ENCODE measurements at regions not wholly inside any gene's neighbourhood (a gene's known extent, or its start where the extent isn't known, plus 50 kb on each side); places are given as distances from the start of the nearest gene placed in this dataset.

GRCh38 chr4:92184566-92184965, 119.2 kb upstream of the GRID2 start:
- FAIRE-seq (no peak), DNase-seq (ENCODE audit: low read depth) (peak; percentile 10)
- no peaks in the 10 kb centered on the region for H3K79me2 ChIP-seq (ENCODE audit: insufficient read depth, low read length)
- no peaks in the 10 kb centered on the region for H3K27me3 Mint-ChIP-seq (ENCODE audit: low read depth, unreplicated experiment)
- H4K20me1 ChIP-seq (ENCODE audit: insufficient read depth, low read length), result no peaks in the 10 kb centered on the region
- H3K4me1 ChIP-seq (ENCODE audit: insufficient read depth, low read length), result no peaks in the 10 kb centered on the region
- no peak overlapping the region for H3K9ac ChIP-seq (ENCODE audit: low read length)
- no peak overlapping the region for H3K4me2 ChIP-seq (ENCODE audit: low read length)
- no peak overlapping the region for H3K4me3 Mint-ChIP-seq (ENCODE audit: unreplicated experiment)
- H3K36me3 ChIP-seq (ENCODE audit: insufficient read depth, low read length), result no peaks in the 10 kb centered on the region
- H3K9me3 Mint-ChIP-seq (ENCODE audit: unreplicated experiment), result no peaks in the 10 kb centered on the region
- no peak overlapping the region for H2AFZ ChIP-seq (ENCODE audit: low read depth, low read length)
- H3K27ac ChIP-seq (ENCODE audit: low read depth, low read length), result no peak overlapping the region
- no peak overlapping the region for H3K4me3 ChIP-seq (ENCODE audit: insufficient read depth, low read depth, low read length)
- no peak overlapping the region for H3K27ac Mint-ChIP-seq (ENCODE audit: unreplicated experiment)
- no peaks in the 10 kb centered on the region for H3K36me3 Mint-ChIP-seq (ENCODE audit: low read depth, unreplicated experiment)
- no peaks in the 10 kb centered on the region for H3K27me3 ChIP-seq (ENCODE audit: insufficient read depth, low read length)
- H3K4me1 Mint-ChIP-seq (ENCODE audit: low read depth, unreplicated experiment), result no peaks in the 10 kb centered on the region
- peaks cover 7% of the 10 kb centered on the region for H3K9me3 ChIP-seq (ENCODE audit: insufficient read depth, low read depth, low read length)
- TF ChIP-seq EZH2 (IDR thresholded peaks at IDR 0.05; ENCODE audit: insufficient read depth, low read length) (no peak), CTCF (IDR thresholded peaks at IDR 0.05; ENCODE audit: insufficient read depth, low read depth, low read length) (no peak)

- no peaks in the 10 kb centered on the region for H4K20me1 ChIP-seq (ENCODE audit: insufficient read depth, low read length)
- no peaks in the 10 kb centered on the region for H3K79me2 ChIP-seq (ENCODE audit: insufficient read depth, low read length)
- H3K9ac ChIP-seq (ENCODE audit: low read length), result no peak overlapping the region
- TF ChIP-seq CTCF (IDR thresholded peaks at IDR 0.05; ENCODE audit: insufficient read depth, low read depth, low read length), result no peak
- no peak for TF ChIP-seq EZH2 (IDR thresholded peaks at IDR 0.05; ENCODE audit: insufficient read depth, low read length)
- no peaks in the 10 kb centered on the region for H3K9me3 Mint-ChIP-seq (ENCODE audit: unreplicated experiment)
- no peaks in the 10 kb centered on the region for H3K4me1 ChIP-seq (ENCODE audit: insufficient read depth, low read length)
- no peak overlapping the region for H3K27ac ChIP-seq (ENCODE audit: low read depth, low read length)
- H3K4me3 ChIP-seq (ENCODE audit: insufficient read depth, low read depth, low read length), result no peak overlapping the region
- no peak for DNase-seq (ENCODE audit: low read depth)
- peaks cover 7% of the 10 kb centered on the region for H3K9me3 ChIP-seq (ENCODE audit: insufficient read depth, low read depth, low read length)
- no peak overlapping the region for H2AFZ ChIP-seq (ENCODE audit: low read depth, low read length)
- H3K27me3 ChIP-seq (ENCODE audit: insufficient read depth, low read length), result no peaks in the 10 kb centered on the region
- H3K36me3 Mint-ChIP-seq (ENCODE audit: low read depth, unreplicated experiment), result no peaks in the 10 kb centered on the region
- FAIRE-seq, result no peak
- H3K36me3 ChIP-seq (ENCODE audit: insufficient read depth, low read length), result no peaks in the 10 kb centered on the region
- no peak overlapping the region for H3K27ac Mint-ChIP-seq (ENCODE audit: unreplicated experiment)
- no peaks in the 10 kb centered on the region for H3K27me3 Mint-ChIP-seq (ENCODE audit: low read depth, unreplicated experiment)
- no peaks in the 10 kb centered on the region for H3K4me1 Mint-ChIP-seq (ENCODE audit: low read depth, unreplicated experiment)
- no peak overlapping the region for H3K4me2 ChIP-seq (ENCODE audit: low read length)
- H3K4me3 Mint-ChIP-seq (ENCODE audit: unreplicated experiment), result no peak overlapping the region
These were observed 117.5 kb upstream of the GRID2 start for GRCh38 chr4:92186239-92186638.

- no peaks in the 10 kb centered on the region for H3K79me2 ChIP-seq (ENCODE audit: insufficient read depth, low read length)
- H3K27ac ChIP-seq (ENCODE audit: low read depth, low read length), result no peak overlapping the region
- no peak for TF ChIP-seq EZH2 (IDR thresholded peaks at IDR 0.05; ENCODE audit: insufficient read depth, low read length)
- TF ChIP-seq CTCF (IDR thresholded peaks at IDR 0.05; ENCODE audit: insufficient read depth, low read depth, low read length), result no peak
- H2AFZ ChIP-seq (ENCODE audit: low read depth, low read length), result no peak overlapping the region
- no peak for DNase-seq (ENCODE audit: low read depth)
- H3K27ac Mint-ChIP-seq (ENCODE audit: unreplicated experiment), result no peak overlapping the region
- no peaks in the 10 kb centered on the region for H3K9me3 ChIP-seq (ENCODE audit: insufficient read depth, low read depth, low read length)
- no peaks in the 10 kb centered on the region for H3K27me3 ChIP-seq (ENCODE audit: insufficient read depth, low read length)
- no peaks in the 10 kb centered on the region for H4K20me1 ChIP-seq (ENCODE audit: insufficient read depth, low read length)
- H3K36me3 ChIP-seq (ENCODE audit: insufficient read depth, low read length), result no peaks in the 10 kb centered on the region
- H3K4me2 ChIP-seq (ENCODE audit: low read length), result no peak overlapping the region
- no peak for FAIRE-seq
- no peaks in the 10 kb centered on the region for H3K27me3 Mint-ChIP-seq (ENCODE audit: low read depth, unreplicated experiment)
- no peaks in the 10 kb centered on the region for H3K9me3 Mint-ChIP-seq (ENCODE audit: unreplicated experiment)
- no peaks in the 10 kb centered on the region for H3K4me1 ChIP-seq (ENCODE audit: insufficient read depth, low read length)
- H3K4me3 ChIP-seq (ENCODE audit: insufficient read depth, low read depth, low read length), result no peak overlapping the region
- H3K4me1 Mint-ChIP-seq (ENCODE audit: low read depth, unreplicated experiment), result no peaks in the 10 kb centered on the region
- no peaks in the 10 kb centered on the region for H3K36me3 Mint-ChIP-seq (ENCODE audit: low read depth, unreplicated experiment)
- H3K9ac ChIP-seq (ENCODE audit: low read length), result no peak overlapping the region
- H3K4me3 Mint-ChIP-seq (ENCODE audit: unreplicated experiment), result no peak overlapping the region
These were observed 114.6 kb upstream of the GRID2 start for GRCh38 chr4:92189146-92189545.
